GM18499 (cell line): ENCODE measurements at regions not wholly inside any gene's neighbourhood (a gene's known extent, or its start where the extent isn't known, plus 50 kb on each side); places are given as distances from the start of the nearest gene placed in this dataset.
"Not testable (repeated sequence)": the region's sequence is repeated elsewhere in the genome, so short reads cannot be mapped to it uniquely, and the experiment has no call there.

Experiments used
- ATAC-seq: cut with Tn5 transposase; IDR thresholded peaks from one replicate; pipeline ENCODE4 v1.9.1; 2021; ENCODE audit warnings: moderate number of reproducible peaks; ENCODE audit not compliant: insufficient read depth, unreplicated experiment

- no peak for ATAC-seq
These were observed 134.1 kb upstream of the MAMLD1 start for GRCh38 chrX:150229030-150229429.

DNA sequence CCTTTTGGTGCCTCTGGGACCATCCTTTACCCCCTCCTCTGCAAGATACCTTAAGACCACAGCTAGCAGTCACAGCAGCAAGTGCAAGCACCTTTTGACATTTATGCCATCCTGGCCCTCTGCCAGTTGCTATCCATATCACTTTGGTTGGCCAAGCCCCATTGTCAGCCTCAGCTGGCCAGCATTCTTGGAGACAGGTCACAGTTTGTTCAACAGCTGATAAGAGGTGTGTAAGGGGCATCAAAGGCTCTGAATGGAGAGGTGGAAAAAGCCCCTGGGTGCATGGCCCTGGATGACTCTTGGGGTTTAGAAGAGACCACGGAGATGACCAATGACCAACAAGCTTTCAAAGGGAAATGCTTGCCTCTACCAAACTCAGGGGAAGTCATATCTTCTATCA lies 133.6 kb upstream of the MAMLD1 start:
- ATAC-seq = no peak

DNA sequence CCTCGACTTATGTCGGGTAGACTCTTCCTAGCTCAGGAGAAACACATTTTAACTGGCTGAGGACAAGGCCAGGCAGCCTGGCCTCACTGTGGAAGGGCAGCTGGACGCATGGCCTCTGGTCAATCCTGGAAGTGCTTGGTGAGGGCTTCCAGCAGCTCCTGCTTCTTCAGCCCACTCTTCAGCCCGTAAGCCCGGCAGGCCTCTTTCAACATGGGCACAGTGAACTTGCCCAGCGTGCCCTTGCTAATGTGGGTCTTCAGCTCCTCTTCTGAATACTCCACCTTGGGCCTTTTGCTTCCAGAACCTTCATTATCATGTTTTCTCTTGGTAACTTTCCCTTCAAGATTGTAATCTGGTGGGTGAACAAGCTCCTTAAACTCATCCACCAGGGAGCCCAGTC lies 132.2 kb upstream of the MAMLD1 start:
- ATAC-seq = not testable (repeated sequence)

GRCh38 chrX:150231368-150231767 lies 131.7 kb upstream of the MAMLD1 start:
- not testable (repeated sequence) for ATAC-seq

GRCh38 chrX:150232222-150232621 lies 130.9 kb upstream of the MAMLD1 start:
- not testable (repeated sequence) for ATAC-seq

GRCh38 chrX:150234126-150234525 lies 129.0 kb upstream of the MAMLD1 start:
- ATAC-seq = no peak

GRCh38 chrX:150236327-150236726 lies 126.8 kb upstream of the MAMLD1 start:
- no peak for ATAC-seq

GRCh38 chrX:150238632-150239382 lies 124.3 kb upstream of the MAMLD1 start:
- no peak for ATAC-seq

DNA sequence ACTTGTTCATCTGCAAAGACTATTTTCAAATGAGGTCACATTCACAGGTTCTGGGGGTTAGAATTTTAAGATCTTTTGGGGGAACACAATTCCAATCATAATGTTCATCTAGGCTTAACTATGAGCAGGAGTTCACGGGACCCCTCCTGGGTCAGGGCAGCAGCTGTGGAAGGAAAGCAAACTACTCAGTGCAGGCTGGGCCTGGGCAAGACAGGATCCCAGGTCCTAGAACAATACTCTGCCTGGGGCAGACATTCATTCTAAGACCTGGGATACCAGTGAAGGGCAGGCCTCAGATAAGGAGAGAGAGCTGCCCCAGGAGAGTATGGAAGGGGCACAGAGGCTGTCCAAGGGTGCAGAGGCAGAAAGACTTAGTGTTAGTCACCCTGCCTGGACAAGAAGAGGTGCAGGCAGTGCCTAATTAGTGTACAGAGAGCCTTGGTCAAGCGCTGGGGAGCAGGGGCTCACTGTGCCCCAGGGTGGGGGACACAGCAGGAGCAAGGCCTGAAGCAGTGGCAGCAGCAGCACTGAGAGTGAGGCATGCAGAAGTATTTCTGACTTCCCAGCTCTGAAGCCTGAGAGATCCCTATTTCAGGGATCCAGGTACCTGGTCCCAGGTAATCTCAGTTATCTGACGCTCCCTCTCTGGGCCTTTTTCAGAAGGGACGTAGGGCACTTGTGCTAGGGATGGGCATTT lies 123.0 kb upstream of the MAMLD1 start:
- no peak for ATAC-seq

GRCh38 chrX:150240643-150240970 lies 122.5 kb upstream of the MAMLD1 start:
- ATAC-seq = no peak

DNA sequence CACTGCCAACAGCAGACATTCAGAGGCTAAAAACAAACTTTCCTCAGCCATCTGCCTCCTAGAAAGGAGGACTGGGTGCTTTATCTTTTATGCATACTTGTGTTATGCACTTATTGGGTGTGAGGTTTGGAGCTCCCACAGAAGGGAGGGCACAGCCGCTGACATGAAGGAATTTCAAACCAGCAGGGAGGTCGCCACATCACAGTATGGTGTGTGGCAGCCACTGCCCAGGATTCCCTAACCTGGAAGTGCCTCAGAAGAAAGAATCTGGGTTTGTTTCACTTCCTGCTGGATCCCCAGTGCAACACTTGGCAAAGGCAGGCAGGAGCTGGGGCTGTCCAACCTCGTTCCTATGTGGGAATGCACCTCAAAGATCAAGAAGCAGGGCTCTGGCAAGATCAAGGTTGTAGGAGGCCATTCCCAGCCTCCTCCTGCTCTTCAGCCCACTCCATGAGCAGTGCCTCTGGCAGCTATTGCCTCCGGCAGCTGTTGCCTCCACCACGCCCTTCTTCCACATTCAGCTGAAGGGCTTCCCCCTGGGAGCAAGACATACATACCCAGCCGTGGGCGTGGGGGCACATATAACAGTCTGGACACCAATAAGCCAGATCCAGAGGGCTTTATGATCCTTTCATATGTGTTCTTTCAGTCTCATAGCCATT lies 109.0 kb upstream of the MAMLD1 start:
- ATAC-seq = no peak

DNA sequence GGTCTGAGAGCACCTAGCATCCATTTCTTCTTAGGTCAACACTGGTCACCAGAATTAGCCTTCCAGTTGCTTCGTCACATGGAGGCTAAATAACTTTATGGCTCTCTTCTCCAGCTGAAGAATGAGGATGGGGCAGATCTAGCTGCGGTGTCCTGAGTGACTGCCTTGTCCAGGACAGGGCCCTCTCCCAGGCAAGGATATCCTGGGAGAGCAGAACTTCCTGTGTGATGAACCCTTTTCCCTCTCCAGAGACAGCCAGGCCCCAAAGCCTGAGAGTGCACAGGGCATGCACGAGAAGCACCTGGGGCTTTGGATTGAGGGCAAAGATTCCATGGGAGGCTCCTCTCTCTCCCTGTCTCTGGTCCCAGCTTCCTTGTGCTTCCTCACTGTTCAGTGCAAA lies 108.2 kb upstream of the MAMLD1 start:
- ATAC-seq = no peak

- ATAC-seq = no peak
These were observed 107.4 kb upstream of the MAMLD1 start for GRCh38 chrX:150255441-150256296.

DNA sequence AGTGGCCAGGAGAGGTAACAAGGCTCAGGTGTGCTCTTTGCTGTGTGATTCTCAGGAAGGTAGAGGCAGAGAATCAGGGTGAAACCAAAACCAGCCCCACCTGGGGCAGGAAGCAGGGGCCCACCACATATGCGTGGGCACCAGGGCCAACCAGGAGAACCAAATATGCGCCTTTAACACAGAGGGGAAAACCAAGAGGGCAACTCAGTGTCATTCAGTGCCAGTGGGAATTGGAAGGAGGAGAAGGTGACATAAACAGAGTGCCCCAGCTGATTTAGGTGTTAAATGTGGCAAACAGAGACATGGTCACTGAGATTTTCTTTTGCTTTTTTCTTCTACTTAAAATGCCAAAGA lies 106.8 kb upstream of the MAMLD1 start:
- no peak for ATAC-seq

DNA sequence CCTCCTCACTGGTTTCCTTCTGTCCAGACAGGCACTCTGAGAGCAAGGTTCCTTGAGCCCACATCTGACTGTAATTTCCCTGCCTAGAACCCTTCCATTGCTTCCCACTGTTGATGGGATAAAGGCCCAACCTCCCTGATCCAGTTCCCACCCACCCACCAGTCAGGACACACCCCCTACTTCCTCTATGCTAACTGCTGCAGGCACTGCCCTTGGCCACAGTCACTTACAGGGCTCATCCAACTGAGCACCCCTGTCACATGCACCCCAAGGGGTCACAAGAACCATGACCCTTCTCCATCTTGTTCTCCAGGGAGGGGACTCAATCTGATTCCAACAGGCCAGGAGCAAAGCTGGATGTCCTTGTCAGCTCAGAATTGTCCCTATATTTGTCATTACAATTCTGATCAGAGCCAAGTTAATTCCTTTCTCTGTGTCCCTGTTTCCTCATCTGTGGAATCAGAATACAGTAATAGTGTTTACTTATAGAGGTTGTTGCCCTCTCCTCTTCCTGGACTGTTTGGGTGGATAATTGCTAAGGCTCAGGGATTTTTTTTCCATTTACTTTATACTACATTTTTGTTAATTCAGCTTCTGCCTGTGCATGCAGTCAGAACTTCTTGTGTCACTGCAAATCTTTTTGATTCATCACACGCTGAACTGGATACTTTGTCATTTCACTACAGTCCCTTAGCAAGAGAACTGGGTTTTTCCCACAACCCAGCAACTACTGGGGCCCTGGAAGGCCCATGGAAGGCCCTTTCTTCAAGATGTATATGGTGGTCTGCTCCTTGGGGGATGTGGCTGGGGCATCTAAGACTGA lies 105.6 kb upstream of the MAMLD1 start:
- ATAC-seq = no peak

DNA sequence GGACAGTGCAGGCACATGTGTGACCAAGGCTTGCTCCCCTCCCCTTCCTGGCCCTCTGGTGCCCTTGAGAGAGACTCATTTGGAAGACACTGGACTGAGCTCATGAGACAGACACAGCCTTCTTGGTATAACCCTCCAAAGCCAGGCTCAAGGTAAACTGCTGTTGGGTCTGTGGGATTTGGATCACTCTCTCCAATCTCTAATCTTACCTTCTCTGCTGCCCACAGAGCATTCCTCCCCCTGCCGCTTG lies 105.0 kb upstream of the MAMLD1 start:
- ATAC-seq = no peak

- no peak for ATAC-seq
These were observed 104.4 kb upstream of the MAMLD1 start for GRCh38 chrX:150258463-150259430.

GRCh38 chrX:150262456-150262855 lies 100.7 kb upstream of the MAMLD1 start:
- ATAC-seq = no peak

DNA sequence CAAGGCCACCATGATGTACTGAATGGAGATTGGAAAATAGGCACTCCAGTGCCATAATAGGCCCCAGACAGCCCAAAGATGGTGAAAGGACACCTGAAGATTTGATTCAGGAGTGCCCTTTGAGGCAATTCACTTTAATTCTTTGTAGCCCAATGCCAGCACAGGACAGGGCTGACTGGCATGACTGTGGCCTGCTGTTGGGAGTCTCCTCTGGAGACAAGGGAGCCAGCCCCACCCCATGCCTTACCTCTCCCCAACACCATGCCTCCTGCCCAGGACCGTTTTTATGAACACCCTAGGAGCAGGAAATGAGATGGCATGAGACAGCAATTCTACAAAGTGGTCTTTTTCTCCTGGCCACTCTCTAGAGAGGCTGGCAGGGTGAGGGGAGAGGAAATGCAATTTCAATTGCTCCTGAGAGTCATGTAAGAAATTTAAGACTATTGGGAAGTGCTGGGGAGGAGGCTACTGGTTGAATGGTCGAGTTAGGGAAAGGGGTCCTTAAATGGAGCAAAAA lies 94.2 kb upstream of the MAMLD1 start:
- ATAC-seq = no peak
